LHCN-M2 (cell line): ENCODE measurements at regions not wholly inside any gene's neighbourhood (a gene's known extent, or its start where the extent isn't known, plus 50 kb on each side); places are given as distances from the start of the nearest gene placed in this dataset.

Experiments
- DNase-seq: peaks from one replicate; pipeline ENCODE4 v3.0.0-alpha.2; 2012; ENCODE audit warnings: low read depth

DNA sequence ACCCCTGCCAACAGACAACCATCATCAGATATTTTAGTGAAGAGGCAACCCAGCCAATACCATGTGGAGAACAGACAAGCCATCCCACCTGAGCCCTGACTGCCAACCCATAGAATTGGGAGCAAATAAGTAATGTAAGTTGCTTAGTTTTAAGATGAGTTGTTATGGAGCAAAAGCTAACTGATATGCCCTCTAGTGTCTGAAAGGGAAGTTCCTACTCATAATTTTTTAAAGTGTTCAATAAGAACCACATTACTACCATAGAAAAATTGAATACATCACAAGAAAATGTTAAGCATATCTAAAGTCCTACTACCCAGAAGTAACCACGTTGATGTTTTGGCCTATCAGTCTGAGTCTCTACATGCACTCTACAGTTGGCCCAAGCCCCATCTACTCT, 50.8 kb upstream of the SLC36A4 start:
- DNase-seq: peak; percentile 2

DNA sequence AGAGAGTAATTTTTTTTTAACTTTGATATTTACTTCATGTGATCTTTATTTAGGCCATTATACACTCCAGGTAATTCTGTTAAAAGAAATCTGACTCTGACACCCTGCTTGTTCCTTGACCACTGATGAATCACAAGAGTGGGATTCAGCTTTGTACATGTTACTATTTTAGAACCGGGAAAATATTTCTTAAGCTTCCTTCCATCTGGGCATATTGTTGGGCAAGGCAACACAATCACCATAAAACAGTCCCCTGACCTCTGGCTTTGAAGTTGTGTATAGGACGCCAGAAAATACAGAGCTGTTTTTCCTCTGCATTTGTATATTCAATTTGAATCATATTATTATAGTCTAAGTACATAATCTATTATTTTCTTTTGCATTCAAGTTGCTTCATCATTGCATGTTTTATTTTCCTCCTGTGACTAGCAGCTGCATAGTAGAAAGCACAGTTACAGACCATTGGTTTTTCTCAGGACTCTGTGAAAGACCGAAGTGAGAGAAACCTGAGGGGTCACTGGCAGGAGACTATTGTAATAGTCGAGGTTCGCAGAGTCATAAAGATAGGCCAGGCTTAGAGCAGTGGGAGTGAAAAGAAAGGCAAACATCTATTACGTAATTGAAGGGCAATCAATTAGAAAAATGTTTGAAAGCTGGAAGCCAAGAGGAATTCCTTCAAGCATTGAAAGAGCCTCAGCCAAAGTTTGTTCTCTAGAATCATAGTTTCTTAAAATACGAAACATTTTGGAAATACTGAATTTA, 51.8 kb upstream of the SLC36A4 start:
- DNase-seq: no peak

DNA sequence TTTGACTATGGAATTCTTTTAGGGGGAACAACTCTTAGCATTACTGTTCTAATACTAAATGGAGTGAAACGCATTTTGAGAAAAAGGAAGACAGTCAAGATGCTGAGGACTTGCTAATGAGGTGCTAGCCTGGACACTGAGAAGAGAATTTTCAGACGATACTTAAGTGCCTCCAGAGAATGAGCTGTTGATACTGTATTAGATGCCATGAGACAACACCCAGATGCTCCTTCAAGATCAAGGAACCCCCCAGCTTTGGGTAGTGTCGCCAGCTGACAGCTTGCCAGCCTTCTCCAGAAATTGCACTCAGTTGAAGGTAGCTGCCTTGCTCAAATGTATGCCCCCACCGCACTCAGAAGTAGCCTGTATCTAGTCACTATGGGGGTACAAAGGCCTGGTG, 52.5 kb upstream of the SLC36A4 start:
- DNase-seq: no peak

DNA sequence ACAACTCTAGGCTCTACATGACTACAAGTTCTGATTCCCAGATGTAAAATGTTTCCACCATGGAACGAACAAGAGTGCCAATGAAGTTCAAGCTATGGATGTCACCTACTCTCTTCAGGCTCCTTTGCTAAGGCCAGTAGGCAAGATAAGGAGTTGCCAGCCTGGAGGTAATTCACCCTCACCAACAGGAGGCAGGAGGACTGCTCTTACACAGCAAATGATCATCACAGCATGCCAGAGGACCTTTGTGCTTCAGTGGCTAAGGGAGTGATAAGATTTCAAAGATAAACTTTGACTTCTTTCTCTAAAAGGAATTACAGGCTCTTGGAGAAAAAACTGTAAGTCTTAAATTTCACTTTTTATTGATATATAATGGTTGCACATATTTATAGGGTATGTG, 54.1 kb upstream of the SLC36A4 start:
- no peak for DNase-seq

DNA sequence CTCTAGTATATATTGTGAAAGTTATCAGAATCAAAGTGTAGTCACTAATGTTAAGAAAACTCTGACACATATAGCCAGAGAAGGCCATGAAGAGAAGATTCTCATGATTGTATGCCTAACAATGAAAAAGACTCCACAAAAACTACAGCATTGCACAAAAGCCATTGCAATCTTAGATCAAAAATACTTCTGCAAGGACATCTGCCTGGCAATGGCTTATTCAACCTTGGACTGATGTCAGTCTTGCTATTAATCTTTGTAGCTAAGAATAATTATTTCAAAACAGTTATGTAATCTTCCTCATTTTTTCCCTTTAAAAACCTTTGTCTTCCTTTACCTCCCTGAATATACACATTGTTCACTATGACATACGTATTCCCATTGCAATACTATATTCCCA, 55.3 kb upstream of the SLC36A4 start:
- DNase-seq: no peak

DNA sequence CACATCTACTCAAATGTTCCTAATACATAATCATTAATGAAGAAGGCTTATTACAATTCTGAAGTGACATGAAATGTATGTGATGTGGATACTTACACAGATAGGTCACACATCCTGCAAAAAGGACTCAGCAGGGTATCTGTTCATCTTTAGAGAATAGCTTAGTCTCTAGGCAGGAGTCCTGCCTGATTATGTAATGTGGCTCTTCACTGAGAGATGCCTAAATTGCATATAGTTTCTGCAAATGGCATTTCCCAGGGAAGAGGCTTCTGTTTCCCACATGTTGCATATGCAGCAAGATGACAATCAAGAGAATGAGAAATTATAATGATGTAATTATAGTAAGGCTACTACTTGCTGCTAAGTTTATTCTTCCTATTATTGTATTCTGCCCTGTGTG, 58.8 kb upstream of the SLC36A4 start:
- no peak for DNase-seq

DNA sequence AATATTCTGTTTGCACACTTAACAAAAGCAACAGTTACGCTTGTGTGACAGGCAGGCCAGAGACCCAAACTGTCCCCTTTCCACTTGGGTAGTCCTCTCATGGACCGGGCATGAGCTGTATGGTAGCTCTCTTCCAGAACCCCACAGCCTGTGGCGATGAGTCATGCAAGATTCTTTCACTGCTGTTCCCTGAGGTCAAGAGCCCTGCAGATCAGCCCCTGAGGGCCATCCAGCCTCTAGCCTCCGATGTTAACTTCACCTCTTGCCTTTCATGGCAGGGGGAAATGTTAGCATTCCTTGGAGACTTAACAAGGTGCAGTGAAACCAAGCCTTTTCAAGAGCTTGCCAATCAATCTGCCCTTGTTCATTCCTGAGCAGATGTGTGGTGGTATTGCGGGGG, 63.2 kb upstream of the DEUP1 start:
- peak; percentile 1 for DNase-seq

DNA sequence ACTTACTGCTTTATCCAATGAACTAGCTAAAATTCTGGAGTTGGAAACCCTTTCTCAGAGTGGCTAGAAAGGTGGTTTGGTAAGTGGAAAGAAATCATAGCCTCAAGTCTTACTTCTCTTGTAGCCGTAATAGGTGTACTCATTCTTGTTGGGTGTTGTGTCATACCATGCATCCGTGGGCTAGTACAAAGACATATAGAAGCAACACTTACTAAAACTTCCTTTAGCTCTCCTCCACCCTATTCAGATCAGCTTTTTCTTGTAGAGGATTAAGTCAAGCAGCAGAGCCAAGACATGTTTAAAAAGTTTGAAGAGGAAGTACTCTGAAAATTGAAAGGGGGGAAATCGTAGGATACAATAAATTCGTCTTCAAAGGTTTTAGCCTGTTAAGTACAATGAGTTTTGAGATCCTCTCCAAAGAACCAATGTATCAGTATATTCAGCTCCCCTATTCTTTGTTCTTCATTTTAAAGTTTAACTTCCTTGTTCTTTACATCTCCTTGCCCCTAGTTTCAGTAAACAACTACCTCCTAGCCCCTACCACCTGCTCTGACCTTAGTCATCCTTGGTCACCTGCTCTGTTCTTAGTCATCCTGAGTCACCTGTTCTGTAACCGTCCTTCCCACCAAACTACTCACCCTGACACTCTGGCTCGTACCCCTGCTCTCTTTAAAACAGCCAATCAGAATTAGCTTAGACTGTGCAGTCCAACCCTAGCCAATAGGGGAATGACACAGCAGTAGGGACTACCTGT, 62.1 kb upstream of the DEUP1 start:
- no peak for DNase-seq

DNA sequence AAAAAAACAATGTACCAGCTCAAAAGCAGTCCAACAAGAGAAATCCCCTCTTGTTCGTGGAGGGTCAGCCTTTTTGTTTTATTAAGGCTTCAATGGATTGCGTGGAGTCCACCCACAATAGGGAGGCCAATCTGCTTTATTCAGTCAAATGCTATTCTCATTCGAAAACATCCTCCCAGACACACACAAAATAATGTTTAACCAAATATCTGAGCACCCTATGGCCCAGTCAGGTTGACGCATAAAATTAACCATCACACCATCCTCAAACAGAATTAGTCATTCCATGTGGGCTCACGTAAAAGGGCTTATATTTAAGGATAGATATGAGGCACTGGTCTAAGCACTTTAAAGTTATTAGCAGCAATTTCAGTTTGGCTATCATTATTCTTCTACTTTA, 58.9 kb upstream of the DEUP1 start:
- DNase-seq: no peak

DNA sequence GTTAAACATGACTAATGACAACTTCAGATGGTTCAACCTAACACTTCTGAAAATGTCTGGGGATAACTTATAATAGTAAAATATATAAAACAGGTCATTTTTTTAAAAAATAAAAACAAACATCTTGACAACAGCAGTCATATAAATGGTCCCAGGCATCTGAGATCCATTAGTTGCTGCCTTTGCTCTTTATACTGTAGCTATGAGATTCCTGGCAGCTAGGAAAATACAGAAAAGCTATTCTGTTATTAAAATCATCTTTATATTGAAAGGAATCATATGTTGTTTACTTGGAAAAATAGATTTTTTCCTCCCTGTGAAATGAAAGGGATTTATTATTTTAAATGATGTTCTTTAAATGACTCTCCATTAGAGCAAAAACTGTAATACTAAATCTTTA, 55.7 kb upstream of the DEUP1 start:
- no peak for DNase-seq

DNA sequence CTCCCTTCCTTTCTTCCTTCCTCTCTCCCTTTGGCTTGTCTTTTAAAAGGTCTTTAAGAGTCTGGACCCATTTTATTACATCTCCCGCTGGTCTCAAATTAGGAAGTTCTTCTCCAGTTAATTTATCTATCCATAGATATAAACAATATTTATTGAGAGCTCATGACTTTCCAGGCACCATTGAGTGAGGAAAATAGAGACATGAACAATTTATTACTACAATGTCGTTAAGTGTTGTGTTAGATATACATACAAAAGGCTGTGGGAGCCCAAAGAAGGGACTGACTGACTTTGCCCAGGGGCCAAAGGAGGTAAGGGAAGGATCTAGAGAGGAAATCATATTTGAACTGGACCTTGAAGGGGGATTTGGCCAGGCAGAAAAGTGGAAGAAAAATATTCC, 51.6 kb upstream of the DEUP1 start:
- no peak for DNase-seq

DNA sequence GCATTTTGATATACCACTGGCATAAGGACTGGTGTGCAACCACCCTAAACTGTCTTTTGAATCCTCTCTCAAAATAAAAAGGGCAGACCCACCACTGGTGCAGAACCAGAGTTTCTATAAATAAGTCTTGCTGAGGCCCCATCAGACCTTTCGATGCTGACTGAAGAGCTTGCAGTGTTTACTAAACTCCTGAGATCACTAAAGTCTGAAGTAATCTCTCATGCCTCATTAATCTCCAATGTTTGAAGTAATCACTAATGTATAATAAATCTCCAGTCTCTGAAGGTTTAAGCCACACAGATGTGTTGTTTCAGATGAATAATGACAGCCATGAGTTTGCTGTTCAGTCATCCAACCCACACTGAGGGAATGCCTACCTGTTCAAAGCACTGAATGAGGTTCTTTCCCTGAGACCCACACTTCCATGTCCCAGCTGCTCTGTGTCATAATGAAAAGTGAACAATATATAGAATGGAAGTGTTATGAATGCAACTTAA, 50.6 kb upstream of the DEUP1 start:
- no peak for DNase-seq
